ENCODE measurements at regions not wholly inside any gene's neighbourhood (a gene's known extent, or its start where the extent isn't known, plus 50 kb on each side); places are given as distances from the start of the nearest gene placed in this dataset.

DNA sequence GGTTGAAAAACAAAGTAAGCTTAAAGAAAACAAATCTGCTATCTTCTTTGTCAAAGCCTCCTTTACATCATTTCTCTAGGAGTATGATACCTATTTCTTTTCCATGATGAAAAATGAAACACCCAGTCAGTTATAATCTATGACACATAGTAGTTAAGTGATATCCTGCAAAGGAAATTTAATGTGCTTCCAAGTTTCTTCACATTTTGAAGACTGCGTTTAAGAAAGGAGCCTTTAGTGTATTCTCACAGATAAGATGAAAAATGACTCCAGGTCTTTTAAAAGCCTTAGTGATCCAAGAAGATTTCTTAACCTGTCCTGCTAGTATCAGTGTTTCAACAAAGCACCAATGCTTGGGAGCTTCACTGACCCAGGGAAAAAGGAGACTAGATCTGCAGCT, 356.7 kb downstream of the CCDC85A start:
- TF ChIP-seq POLR2A (IDR thresholded peaks at IDR 0.05; ENCODE audit: extremely low read depth, insufficient read length), result no peak
- TF ChIP-seq, protein P1, sequence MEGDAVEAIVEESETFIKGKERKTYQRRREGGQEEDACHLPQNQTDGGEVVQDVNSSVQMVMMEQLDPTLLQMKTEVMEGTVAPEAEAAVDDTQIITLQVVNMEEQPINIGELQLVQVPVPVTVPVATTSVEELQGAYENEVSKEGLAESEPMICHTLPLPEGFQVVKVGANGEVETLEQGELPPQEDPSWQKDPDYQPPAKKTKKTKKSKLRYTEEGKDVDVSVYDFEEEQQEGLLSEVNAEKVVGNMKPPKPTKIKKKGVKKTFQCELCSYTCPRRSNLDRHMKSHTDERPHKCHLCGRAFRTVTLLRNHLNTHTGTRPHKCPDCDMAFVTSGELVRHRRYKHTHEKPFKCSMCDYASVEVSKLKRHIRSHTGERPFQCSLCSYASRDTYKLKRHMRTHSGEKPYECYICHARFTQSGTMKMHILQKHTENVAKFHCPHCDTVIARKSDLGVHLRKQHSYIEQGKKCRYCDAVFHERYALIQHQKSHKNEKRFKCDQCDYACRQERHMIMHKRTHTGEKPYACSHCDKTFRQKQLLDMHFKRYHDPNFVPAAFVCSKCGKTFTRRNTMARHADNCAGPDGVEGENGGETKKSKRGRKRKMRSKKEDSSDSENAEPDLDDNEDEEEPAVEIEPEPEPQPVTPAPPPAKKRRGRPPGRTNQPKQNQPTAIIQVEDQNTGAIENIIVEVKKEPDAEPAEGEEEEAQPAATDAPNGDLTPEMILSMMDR (IDR thresholded peaks at IDR 0.05; ENCODE audit: low read depth, low read length), result no peak

Data from NB4 (cell line).